HG03521 (cell line): ENCODE measurements at regions not wholly inside any gene's neighbourhood (a gene's known extent, or its start where the extent isn't known, plus 50 kb on each side); places are given as distances from the start of the nearest gene placed in this dataset.
"Not testable (repeated sequence)": the region's sequence is repeated elsewhere in the genome, so short reads cannot be mapped to it uniquely, and the experiment has no call there.

Source experiments
- ATAC-seq: cut with Tn5 transposase; IDR thresholded peaks from one replicate; pipeline ENCODE4 v1.9.1; 2021; ENCODE audit warnings: mild to moderate bottlenecking, moderate library complexity; ENCODE audit not compliant: unreplicated experiment

- no peak for ATAC-seq
Measured at GRCh38 chr16:76970087-76970744, 220.8 kb upstream of the MON1B start.

GRCh38 chr16:76970745-76971099 is 220.3 kb upstream of the MON1B start:
- ATAC-seq = no peak

- ATAC-seq = peak; percentile 88
Measured at GRCh38 chr16:76976101-76976500, 214.9 kb upstream of the MON1B start.

GRCh38 chr16:76976756-76977155 is 214.2 kb upstream of the MON1B start:
- ATAC-seq = no peak

- no peak for ATAC-seq
Measured at GRCh38 chr16:76984196-76984595, 206.8 kb upstream of the MON1B start.

- no peak for ATAC-seq
Measured at GRCh38 chr16:76985392-76986045, 205.5 kb upstream of the MON1B start.

GRCh38 chr16:76988526-76988925 is 202.5 kb upstream of the MON1B start:
- no peak for ATAC-seq

- ATAC-seq = no peak
Measured at GRCh38 chr16:77002644-77003043, 188.3 kb upstream of the MON1B start.

- no peak for ATAC-seq
Measured at GRCh38 chr16:77009453-77009852, 181.5 kb upstream of the MON1B start.

- ATAC-seq = no peak
Measured at GRCh38 chr16:77014441-77014840, 176.5 kb upstream of the MON1B start.

GRCh38 chr16:77030600-77030999 is 160.4 kb upstream of the MON1B start:
- ATAC-seq = no peak

GRCh38 chr16:77033516-77033915 is 157.5 kb upstream of the MON1B start:
- ATAC-seq = no peak

GRCh38 chr16:77035361-77035760 is 155.6 kb upstream of the MON1B start:
- ATAC-seq = no peak

- no peak for ATAC-seq
Measured at GRCh38 chr16:77037696-77038347, 153.2 kb upstream of the MON1B start.

- ATAC-seq = no peak
Measured at GRCh38 chr16:77041468-77041867, 149.5 kb upstream of the MON1B start.

- ATAC-seq = no peak
Measured at GRCh38 chr16:77043076-77043475, 147.9 kb upstream of the MON1B start.

- ATAC-seq = no peak
Measured at GRCh38 chr16:77046206-77046605, 144.8 kb upstream of the MON1B start.

- no peak for ATAC-seq
Measured at GRCh38 chr16:77048085-77048484, 142.9 kb upstream of the MON1B start.

GRCh38 chr16:77049577-77049976 is 141.4 kb upstream of the MON1B start:
- ATAC-seq = no peak

- ATAC-seq = not testable (repeated sequence)
Measured at GRCh38 chr16:77056597-77056996, 134.4 kb upstream of the MON1B start.

GRCh38 chr16:77057161-77057774 is 133.7 kb upstream of the MON1B start:
- no peak for ATAC-seq

GRCh38 chr16:77059446-77059845 is 131.5 kb upstream of the MON1B start:
- no peak for ATAC-seq
